Naive B cell (primary cell): ENCODE measurements at regions not wholly inside any gene's neighbourhood (a gene's known extent, or its start where the extent isn't known, plus 50 kb on each side); places are given as distances from the start of the nearest gene placed in this dataset.

ENCODE experiments used
- ATAC-seq, 2 donors: fragments of 150-1000 bp; cut with Tn5 transposase; 2 replicates each; pipeline ENCODE4 v1.10.0; 2021; ENCODE audit warnings: low read depth in 2 of 2, mild to moderate bottlenecking in 2 of 2, moderate library complexity in 2 of 2
- DNase-seq: peaks from one replicate; pipeline ENCODE4 v3.0.0; 2022
- H3K27ac Mint-ChIP-seq, 6 donors: one replicate each; pipeline ENCODE4 v1.8.0; 2020 to 2022; ENCODE audit warnings: mild to moderate bottlenecking in 6 of 6, mixed read lengths in 6 of 6, moderate library complexity in 5 of 6, inconsistent platforms in 2 of 6
- H3K27me3 Mint-ChIP-seq, 3 donors: one replicate each; pipeline ENCODE4 v1.8.0; 2021 to 2022; ENCODE audit warnings: mixed read lengths in 3 of 3, mild to moderate bottlenecking in 1 of 3
- H3K36me3 Mint-ChIP-seq, 2 donors: one replicate each; pipeline ENCODE4 v1.8.0; 2020 to 2022; ENCODE audit warnings: mixed read lengths in 2 of 2, inconsistent platforms in 1 of 2, mild to moderate bottlenecking in 1 of 2
- H3K4me1 Mint-ChIP-seq, 3 donors: one replicate each; pipeline ENCODE4 v1.8.0; 2020 to 2022; ENCODE audit warnings: mixed read lengths in 3 of 3, inconsistent platforms in 1 of 3, mild to moderate bottlenecking in 1 of 3, moderate library complexity in 1 of 3
- H3K4me3 Mint-ChIP-seq, 8 donors: one replicate each; pipeline ENCODE4 v1.8.0; 2020 to 2022; ENCODE audit warnings: mild to moderate bottlenecking in 8 of 8, mixed read lengths in 8 of 8, moderate library complexity in 8 of 8, inconsistent platforms in 2 of 8
- H3K9me3 Mint-ChIP-seq, 7 donors: one replicate each; pipeline ENCODE4 v1.8.0; 2020 to 2022; ENCODE audit warnings: mixed read lengths in 7 of 7, mild to moderate bottlenecking in 5 of 7, inconsistent platforms in 2 of 7, moderate library complexity in 1 of 7

- Mint-ChIP-seq H3K4me1 (no peaks in the 10 kb centered on the region), H3K9me3 (peaks cover 0 to 4% (median 0%) of the 10 kb centered on the region in 7 donors), H3K36me3 (no peaks in the 10 kb centered on the region), H3K4me3 (no peak overlapping the region), H3K27ac (no peak overlapping the region), H3K27me3 (no peaks in the 10 kb centered on the region)
- DNase-seq (no peak), ATAC-seq (no peak)
These were observed 279.6 kb upstream of the JAG1 start for GRCh38 chr20:10953437-10953836.

- no peaks in the 10 kb centered on the region for H3K4me1 Mint-ChIP-seq
- H3K36me3 Mint-ChIP-seq: no peaks in the 10 kb centered on the region
- H3K4me3 Mint-ChIP-seq: no peak overlapping the region
- H3K27me3 Mint-ChIP-seq: no peaks in the 10 kb centered on the region
- no peak overlapping the region for H3K27ac Mint-ChIP-seq
- DNase-seq: no peak
- peaks cover 0 to 4% (median 0%) of the 10 kb centered on the region in 7 donors for H3K9me3 Mint-ChIP-seq
- no peak for ATAC-seq
These were observed 280.5 kb upstream of the JAG1 start for GRCh38 chr20:10954137-10954840.

- no peak overlapping the region for H3K27ac Mint-ChIP-seq
- H3K4me3 Mint-ChIP-seq: no peak overlapping the region
- H3K9me3 Mint-ChIP-seq: peaks cover 0 to 4% (median 0%) of the 10 kb centered on the region in 7 donors
- ATAC-seq (no peak), DNase-seq (no peak)
- H3K27me3 Mint-ChIP-seq: no peaks in the 10 kb centered on the region
- H3K4me1 Mint-ChIP-seq: no peaks in the 10 kb centered on the region
- H3K36me3 Mint-ChIP-seq: no peaks in the 10 kb centered on the region
These were observed 281.2 kb upstream of the JAG1 start for GRCh38 chr20:10954908-10955580.

GRCh38 chr20:10958279-10958678 is 284.5 kb upstream of the JAG1 start:
- no peak for ATAC-seq
- no peaks in the 10 kb centered on the region for H3K27me3 Mint-ChIP-seq
- no peaks in the 10 kb centered on the region for H3K4me1 Mint-ChIP-seq
- H3K36me3 Mint-ChIP-seq: no peaks in the 10 kb centered on the region
- H3K9me3 Mint-ChIP-seq: peaks cover 0 to 7% (median 2%) of the 10 kb centered on the region in 7 donors
- DNase-seq: no peak
- no peak overlapping the region for H3K4me3 Mint-ChIP-seq
- H3K27ac Mint-ChIP-seq: peak overlapping the region in 1 of 6 donors; percentile 36

- H3K27me3 Mint-ChIP-seq: no peaks in the 10 kb centered on the region
- ATAC-seq: no peak
- H3K27ac Mint-ChIP-seq: no peak overlapping the region
- peaks cover 0 to 7% (median 2%) of the 10 kb centered on the region in 7 donors for H3K9me3 Mint-ChIP-seq
- no peaks in the 10 kb centered on the region for H3K4me1 Mint-ChIP-seq
- no peak for DNase-seq
- no peaks in the 10 kb centered on the region for H3K36me3 Mint-ChIP-seq
- H3K4me3 Mint-ChIP-seq: no peak overlapping the region
These were observed 286.6 kb upstream of the JAG1 start for GRCh38 chr20:10960416-10960815.

GRCh38 chr20:10961651-10962288 is 288.0 kb upstream of the JAG1 start:
- Mint-ChIP-seq H3K27me3 (no peaks in the 10 kb centered on the region), H3K4me3 (no peak overlapping the region), H3K9me3 (peaks cover 0 to 7% (median 2%) of the 10 kb centered on the region in 7 donors), H3K27ac (no peak overlapping the region), H3K4me1 (no peaks in the 10 kb centered on the region), H3K36me3 (no peaks in the 10 kb centered on the region)
- ATAC-seq: no peak
- DNase-seq: no peak

- DNase-seq (no peak), ATAC-seq (no peak)
- Mint-ChIP-seq H3K9me3 (peaks cover 0 to 7% (median 3%) of the 10 kb centered on the region in 7 donors), H3K4me3 (no peak overlapping the region), H3K27ac (no peak overlapping the region), H3K36me3 (no peaks in the 10 kb centered on the region), H3K27me3 (no peaks in the 10 kb centered on the region), H3K4me1 (no peaks in the 10 kb centered on the region)
These were observed 289.1 kb upstream of the JAG1 start for GRCh38 chr20:10962937-10963336.

GRCh38 chr20:10963717-10964266 is 290.0 kb upstream of the JAG1 start:
- no peak overlapping the region for H3K4me3 Mint-ChIP-seq
- peaks cover 0 to 7% (median 3%) of the 10 kb centered on the region in 7 donors for H3K9me3 Mint-ChIP-seq
- ATAC-seq (no peak), DNase-seq (no peak)
- no peak overlapping the region for H3K27ac Mint-ChIP-seq
- H3K4me1 Mint-ChIP-seq: no peaks in the 10 kb centered on the region
- H3K36me3 Mint-ChIP-seq: no peaks in the 10 kb centered on the region
- no peaks in the 10 kb centered on the region for H3K27me3 Mint-ChIP-seq

- no peak for ATAC-seq
- no peak for DNase-seq
- Mint-ChIP-seq H3K4me1 (no peaks in the 10 kb centered on the region), H3K27ac (no peak overlapping the region), H3K36me3 (no peaks in the 10 kb centered on the region), H3K4me3 (no peak overlapping the region), H3K9me3 (peaks cover 0 to 7% (median 2%) of the 10 kb centered on the region in 7 donors), H3K27me3 (no peaks in the 10 kb centered on the region)
These were observed 292.2 kb upstream of the JAG1 start for GRCh38 chr20:10965936-10966470.

- Mint-ChIP-seq H3K27ac (no peak overlapping the region), H3K36me3 (no peaks in the 10 kb centered on the region), H3K27me3 (no peaks in the 10 kb centered on the region), H3K9me3 (peaks cover 0 to 16% (median 6%) of the 10 kb centered on the region in 7 donors), H3K4me3 (no peak overlapping the region), H3K4me1 (no peaks in the 10 kb centered on the region)
- ATAC-seq (no peak), DNase-seq (no peak)
These were observed 296.3 kb upstream of the JAG1 start for GRCh38 chr20:10970109-10970508.

- H3K27ac Mint-ChIP-seq: no peak overlapping the region
- ATAC-seq: no peak
- H3K9me3 Mint-ChIP-seq: peaks cover 0 to 16% (median 6%) of the 10 kb centered on the region in 7 donors
- H3K4me3 Mint-ChIP-seq: peak overlapping the region in 1 of 8 donors; percentile 9
- no peaks in the 10 kb centered on the region for H3K36me3 Mint-ChIP-seq
- no peaks in the 10 kb centered on the region for H3K27me3 Mint-ChIP-seq
- no peaks in the 10 kb centered on the region for H3K4me1 Mint-ChIP-seq
- no peak for DNase-seq
These were observed 297.3 kb upstream of the JAG1 start for GRCh38 chr20:10971096-10971495.

- peaks cover 0 to 16% (median 6%) of the 10 kb centered on the region in 7 donors for H3K9me3 Mint-ChIP-seq
- no peaks in the 10 kb centered on the region for H3K27me3 Mint-ChIP-seq
- no peak overlapping the region for H3K4me3 Mint-ChIP-seq
- H3K36me3 Mint-ChIP-seq: no peaks in the 10 kb centered on the region
- no peak overlapping the region for H3K27ac Mint-ChIP-seq
- no peak for ATAC-seq
- no peak for DNase-seq
- no peaks in the 10 kb centered on the region for H3K4me1 Mint-ChIP-seq
These were observed 298.5 kb upstream of the JAG1 start for GRCh38 chr20:10972219-10972860.

- H3K4me3 Mint-ChIP-seq: no peak overlapping the region
- ATAC-seq (no peak), DNase-seq (no peak)
- H3K4me1 Mint-ChIP-seq: no peaks in the 10 kb centered on the region
- no peaks in the 10 kb centered on the region for H3K27me3 Mint-ChIP-seq
- peaks cover 0 to 16% (median 5%) of the 10 kb centered on the region in 7 donors for H3K9me3 Mint-ChIP-seq
- H3K27ac Mint-ChIP-seq: no peak overlapping the region
- no peaks in the 10 kb centered on the region for H3K36me3 Mint-ChIP-seq
These were observed 302.3 kb upstream of the JAG1 start for GRCh38 chr20:10976051-10976450.
